Hematopoietic multipotent progenitor cell treated with erythropoietin and hydrocortisone succinate and interleukin-3 and kit ligand, for 15 days (in vitro differentiated cells): ENCODE measurements at regions not wholly inside any gene's neighbourhood (a gene's known extent, or its start where the extent isn't known, plus 50 kb on each side); places are given as distances from the start of the nearest gene placed in this dataset.
"Not testable (repeated sequence)": the region's sequence is repeated elsewhere in the genome, so short reads cannot be mapped to it uniquely, and the experiment has no call there.

Source experiments
- DNase-seq: peaks from one replicate; pipeline ENCODE4 v3.0.0-alpha.2; 2015; ENCODE audit warnings: low spot score

- DNase-seq, result no peak
These were observed 115.0 kb downstream of the DACT1 start for GRCh38 chr14:58752771-58753201.

DNA sequence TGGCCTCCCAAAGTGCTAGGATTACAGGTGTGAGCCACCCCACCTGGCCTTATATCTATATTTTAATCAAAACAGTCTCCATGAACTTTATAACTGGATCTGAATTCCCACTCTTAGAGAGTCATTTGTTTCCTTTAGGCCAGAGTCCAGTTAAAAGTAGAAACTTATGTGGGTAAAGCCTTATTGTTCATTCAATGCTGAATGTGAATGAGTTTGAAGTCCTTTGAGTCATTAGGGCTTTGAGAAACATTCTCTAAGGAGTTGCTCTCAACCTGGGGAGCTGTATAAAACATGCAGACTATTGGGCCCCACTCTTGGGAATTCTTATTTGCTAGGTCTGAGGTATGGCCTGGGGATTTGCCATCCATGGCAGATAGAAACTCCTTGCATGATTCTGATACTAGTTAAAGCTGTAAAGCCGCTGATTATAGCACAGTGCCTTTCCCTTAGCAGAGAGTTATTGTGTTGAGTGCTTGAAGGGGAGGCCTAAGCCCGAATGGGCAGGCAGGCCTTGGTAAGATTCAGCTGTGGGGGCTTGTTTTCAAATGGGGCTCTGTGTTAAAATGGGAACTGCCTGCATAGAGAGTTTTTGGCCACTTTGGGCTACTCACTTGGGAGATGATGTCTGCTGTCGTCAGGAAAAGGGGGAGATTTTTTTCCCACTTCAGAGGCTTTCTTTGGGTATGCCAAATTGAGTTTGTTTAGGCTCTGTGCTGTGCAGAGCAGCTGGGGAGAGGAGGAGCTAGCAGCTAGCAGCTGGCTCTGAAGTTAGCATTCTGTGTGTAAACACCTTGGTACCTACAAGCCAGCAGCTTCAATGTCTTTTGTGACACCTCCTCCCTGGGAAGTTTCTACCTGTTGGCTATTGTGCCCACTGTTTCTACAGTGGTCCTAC, 117.5 kb downstream of the DACT1 start:
- no peak for DNase-seq

GRCh38 chr14:58760121-58760520, 122.4 kb downstream of the DACT1 start:
- no peak for DNase-seq

DNA sequence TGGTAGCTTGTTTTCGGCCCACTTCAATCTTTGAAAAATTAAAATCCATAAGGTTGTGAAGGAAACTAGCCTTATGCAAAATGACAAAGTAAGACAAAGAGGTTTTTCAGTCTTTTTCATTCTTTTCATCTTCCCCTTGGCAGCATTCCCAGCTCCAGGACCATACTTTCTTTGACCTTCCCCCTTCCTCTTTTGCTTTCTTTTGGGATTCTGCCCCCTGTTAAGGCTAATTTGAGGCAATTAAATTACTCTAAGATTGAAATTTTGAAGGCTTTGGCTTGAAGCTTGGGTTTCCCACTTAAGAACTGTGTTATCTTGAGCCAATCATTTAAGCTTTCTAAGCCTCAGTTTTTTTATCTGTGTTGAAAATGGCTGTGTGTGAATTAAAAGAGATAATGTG, 124.9 kb downstream of the DACT1 start:
- DNase-seq, result no peak

- DNase-seq, result no peak
These were observed 125.4 kb downstream of the DACT1 start for GRCh38 chr14:58763210-58763609.

DNA sequence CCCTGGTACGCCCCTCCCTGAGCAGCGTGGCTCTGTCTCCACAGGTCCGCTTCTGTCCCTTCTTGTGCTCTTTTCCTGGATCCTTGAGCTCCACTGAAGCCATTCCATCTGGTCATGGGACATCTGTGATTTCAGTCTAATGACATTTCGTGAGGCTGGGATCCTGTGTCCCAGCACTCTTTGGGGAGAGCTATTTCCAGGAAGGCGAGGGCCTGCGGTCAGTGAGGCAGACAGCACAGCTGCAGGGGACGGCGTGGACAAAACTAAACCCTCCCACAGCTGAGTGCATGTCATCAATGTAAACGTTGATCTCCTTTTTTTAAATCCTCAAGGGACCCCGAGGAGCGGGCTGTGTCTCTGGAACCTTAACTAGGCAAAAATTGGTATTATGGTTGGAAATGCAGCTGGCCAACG, 127.7 kb downstream of the DACT1 start:
- no peak for DNase-seq

GRCh38 chr14:58765843-58766242, 128.1 kb downstream of the DACT1 start:
- DNase-seq, result no peak

GRCh38 chr14:58769011-58769643, 131.4 kb downstream of the DACT1 start:
- no peak for DNase-seq

DNA sequence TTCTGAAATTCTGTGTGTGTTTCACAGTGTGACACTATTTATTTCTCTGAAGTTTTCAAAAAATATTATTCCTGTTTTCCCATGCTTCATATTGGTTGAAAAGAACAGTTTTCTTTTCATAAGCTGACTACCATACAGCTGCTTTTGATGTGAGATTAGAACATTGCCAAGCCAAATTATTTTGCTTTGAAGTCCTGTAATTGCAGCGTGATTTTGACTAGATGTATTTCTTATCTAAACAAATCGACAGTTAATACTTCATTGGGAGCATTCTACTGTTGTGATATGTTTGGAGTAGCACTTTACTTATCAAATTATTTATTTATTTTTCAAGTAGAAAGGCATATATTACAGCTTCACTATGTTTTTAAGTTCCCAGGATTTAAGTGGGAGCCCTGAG, 132.0 kb downstream of the DACT1 start:
- no peak for DNase-seq

- no peak for DNase-seq
These were observed 132.8 kb downstream of the DACT1 start for GRCh38 chr14:58770491-58770982.

- no peak for DNase-seq
These were observed 133.3 kb downstream of the DACT1 start for GRCh38 chr14:58771016-58771415.

DNA sequence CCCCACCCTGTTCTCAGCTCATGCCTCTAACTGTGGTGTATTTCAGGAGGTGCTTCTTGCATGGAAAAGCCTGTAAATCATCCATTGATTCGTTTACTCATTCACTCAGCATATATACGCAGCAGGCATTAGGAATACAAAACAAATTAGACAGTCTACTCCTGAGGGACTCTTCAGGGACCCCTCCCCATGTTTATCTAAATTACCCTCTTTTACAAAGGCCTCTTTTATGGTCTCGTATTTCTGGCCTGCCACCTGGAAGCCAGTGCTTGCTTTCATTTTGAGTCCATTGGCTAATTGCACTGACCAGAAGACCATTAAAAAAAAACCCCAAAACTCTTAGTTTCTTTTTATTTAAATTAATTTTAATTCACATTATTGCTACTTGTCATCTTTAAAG, 134.4 kb downstream of the DACT1 start:
- no peak for DNase-seq

DNA sequence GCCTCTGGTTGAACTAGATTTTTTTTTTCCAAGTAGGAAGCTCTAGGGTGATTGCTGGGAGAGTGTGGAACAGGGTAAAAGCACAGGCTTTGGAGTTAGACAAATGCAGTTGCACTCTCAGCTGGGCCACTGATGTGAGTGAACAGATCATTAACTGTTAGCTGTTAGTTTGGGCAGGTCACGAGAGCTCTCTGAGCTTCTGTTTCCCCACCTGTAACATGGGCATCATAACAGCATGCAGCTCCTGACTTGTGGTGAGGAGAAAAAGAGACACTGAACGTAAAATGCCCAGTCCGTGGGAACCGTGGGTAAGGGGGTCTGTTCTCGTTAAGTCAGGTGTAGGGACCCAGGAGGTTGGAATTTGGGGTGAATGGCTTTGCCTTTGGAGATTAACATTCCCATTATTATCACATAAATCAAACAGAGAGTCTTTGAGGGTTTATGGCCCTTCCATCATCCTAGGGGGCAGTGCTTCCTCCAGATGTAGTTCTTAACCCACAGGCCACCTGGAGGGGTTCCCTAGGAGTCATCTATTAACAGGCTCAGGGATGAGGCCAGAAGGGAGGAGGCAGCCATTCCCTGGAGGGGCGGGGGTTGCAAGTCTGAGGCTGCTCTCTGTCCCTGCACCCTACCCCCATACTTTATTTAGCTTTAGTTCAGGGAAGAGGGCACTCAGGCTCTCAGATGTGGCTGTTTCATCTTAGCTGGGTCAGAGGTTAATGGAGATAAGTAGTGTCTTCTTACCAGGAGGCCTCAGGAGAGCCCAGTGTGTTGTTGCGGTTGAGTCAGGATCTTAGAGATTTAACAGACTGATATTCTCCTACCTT, 135.2 kb downstream of the DACT1 start:
- no peak for DNase-seq

- DNase-seq, result no peak
These were observed 136.8 kb downstream of the DACT1 start for GRCh38 chr14:58774531-58774930.

DNA sequence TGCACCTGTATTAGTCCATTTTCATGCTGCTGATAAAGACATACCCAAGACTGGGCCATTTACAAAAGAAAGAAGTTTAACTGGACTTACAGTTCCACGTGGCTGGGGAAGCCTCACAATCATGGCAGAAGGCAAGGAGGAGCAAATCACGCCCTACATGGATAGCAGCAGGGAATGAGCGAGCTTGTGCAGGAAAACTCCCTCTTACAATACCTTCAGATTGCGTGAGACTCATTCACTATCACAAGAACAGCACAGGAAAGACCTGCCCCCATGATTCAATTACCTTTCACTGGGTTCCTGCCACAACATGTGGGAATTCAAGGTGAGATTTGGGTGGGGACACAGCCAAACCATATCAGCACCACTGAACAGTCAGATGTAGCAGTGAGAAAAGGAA, 137.4 kb downstream of the DACT1 start:
- not testable (repeated sequence) for DNase-seq

GRCh38 chr14:58776516-58776915, 138.8 kb downstream of the DACT1 start:
- DNase-seq, result no peak

DNA sequence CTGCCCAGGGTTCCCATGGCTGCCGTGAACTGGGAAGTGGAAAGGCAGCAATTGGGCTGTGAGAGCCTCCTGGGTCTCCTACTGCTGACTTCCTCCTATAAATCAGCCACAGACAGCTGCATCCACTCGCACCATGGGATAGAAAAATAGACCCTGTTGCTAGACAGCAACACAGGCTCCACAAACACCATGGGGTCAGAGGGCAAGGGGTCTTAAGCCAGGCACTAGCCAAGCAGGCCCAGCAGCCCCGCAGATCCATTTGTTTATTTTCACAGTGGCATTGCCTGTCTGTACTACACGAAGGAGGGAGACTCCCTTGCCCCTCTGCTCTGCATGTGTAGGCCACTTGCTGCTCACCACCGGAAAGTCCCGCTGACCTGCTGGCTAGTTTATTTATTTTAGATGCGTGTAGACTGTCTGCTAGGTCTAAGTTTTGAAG, 139.8 kb downstream of the DACT1 start:
- DNase-seq, result no peak

DNA sequence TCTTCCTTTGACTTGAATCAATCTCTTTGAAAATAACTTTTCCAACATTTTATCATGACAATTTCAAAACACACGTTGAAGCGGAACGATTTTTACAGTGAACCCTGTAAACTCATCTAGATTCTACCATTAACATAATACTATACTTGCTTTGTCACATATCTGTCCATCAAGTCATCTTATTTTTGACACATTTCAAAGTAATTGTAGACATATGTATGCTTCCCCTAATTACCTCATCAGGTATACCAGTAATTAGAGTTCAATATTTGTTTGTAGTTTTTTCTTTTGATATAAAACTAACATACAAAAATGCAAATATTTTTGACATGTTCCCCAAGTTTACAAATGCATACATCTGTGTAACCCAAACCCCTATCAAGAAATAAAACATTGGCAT, 140.4 kb downstream of the DACT1 start:
- no peak for DNase-seq

GRCh38 chr14:58779376-58779775, 141.6 kb downstream of the DACT1 start:
- DNase-seq, result no peak

GRCh38 chr14:58780185-58780584, 142.4 kb downstream of the DACT1 start:
- DNase-seq, result no peak

- DNase-seq, result no peak
These were observed 142.8 kb downstream of the DACT1 start for GRCh38 chr14:58780605-58781004.

DNA sequence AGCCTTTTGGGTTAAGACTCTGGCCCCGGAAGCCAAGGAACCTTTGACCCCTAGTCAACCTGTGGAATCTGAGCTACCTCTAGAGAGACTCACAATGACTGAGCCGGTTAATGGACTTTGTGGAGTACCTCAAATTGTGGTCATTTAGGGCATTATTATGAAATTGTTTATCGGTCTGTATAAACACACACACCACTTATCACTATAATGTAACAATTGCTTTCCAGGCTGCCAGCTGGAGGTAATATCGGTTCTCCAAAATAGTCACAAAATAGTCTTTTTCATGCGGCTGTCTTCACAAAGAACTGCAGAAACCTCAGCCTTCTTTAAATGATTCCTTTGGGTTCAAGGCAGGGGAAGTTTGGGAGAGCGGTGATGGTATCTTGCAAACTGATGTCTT, 144.2 kb downstream of the DACT1 start:
- DNase-seq, result no peak
